Aorta (tissue), 5 donors: ENCODE measurements at regions not wholly inside any gene's neighbourhood (a gene's known extent, or its start where the extent isn't known, plus 50 kb on each side); places are given as distances from the start of the nearest gene placed in this dataset.

Experiments used
- ATAC-seq: fragments of 200-7000 bp; cut with Tn5 transposase; one replicate; pipeline ENCODE4 v1.9.1; 2022; ENCODE audit warnings: moderate library complexity; ENCODE audit not compliant: low FRiP score
- DNase-seq, 2 donors: peaks; one replicate each; pipeline ENCODE4 v3.0.0-alpha.2; 2020
- H3K27ac ChIP-seq, 2 donors: one replicate each; pipeline ENCODE4 v1.5.1; 2013; ENCODE audit warnings: low read length in 2 of 2, mild to moderate bottlenecking in 2 of 2, moderate library complexity in 2 of 2, control low read depth in 1 of 2, inconsistent platforms in 1 of 2, low read depth in 1 of 2
- H3K27me3 ChIP-seq, 2 donors: one replicate each; pipeline ENCODE4 v1.6.1; 2013; ENCODE audit warnings: control low read depth in 1 of 2, low read length in 1 of 2, mild to moderate bottlenecking in 1 of 2, moderate library complexity in 1 of 2; ENCODE audit not compliant: insufficient read depth in 2 of 2, control insufficient read depth in 1 of 2
- H3K36me3 ChIP-seq, 2 donors: one replicate each; pipeline ENCODE4 v1.6.1; 2013; ENCODE audit warnings: control low read depth in 1 of 2, low read length in 1 of 2, mild to moderate bottlenecking in 1 of 2; ENCODE audit not compliant: insufficient read depth in 2 of 2, control insufficient read depth in 1 of 2
- H3K4me1 ChIP-seq, 2 donors: one replicate each; pipeline ENCODE4 v1.6.1; 2013; ENCODE audit warnings: low read length in 2 of 2, control low read depth in 1 of 2, mild to moderate bottlenecking in 1 of 2, moderate library complexity in 1 of 2; ENCODE audit not compliant: insufficient read depth in 2 of 2, control insufficient read depth in 1 of 2
- H3K4me3 ChIP-seq, 2 donors: one replicate each; pipeline ENCODE4 v1.5.1; 2013; ENCODE audit warnings: low read length in 2 of 2, control low read depth in 1 of 2, mild to moderate bottlenecking in 1 of 2
- H3K9me3 ChIP-seq: one replicate; pipeline ENCODE4 v1.6.1; 2013; ENCODE audit warnings: mild to moderate bottlenecking, low read length; ENCODE audit not compliant: control insufficient read depth
- WGBS, 2 donors: extraction: QIAGEN DNeasy Blood & Tissue Kit; methylation state at CpG; one replicate each; pipeline ENCODE4 v1.1.7; 2013; 5-methylcytosine and 5-hydroxymethylcytosine counted together
- intact Hi-C, 2 donors: fragments of 100-400 bp; cut with DNase I; formaldehyde crosslinking; loops; one replicate each; pipeline versions ENCODE4 v1.14.2 to v1.15.0; 2022
- donor health status: healthy with polysubstance abuse.
- donor health status: Bipolar disorder and iron deficiency.
- donor health status: DM: no; HTN: no; CAD: no.
- donor health status: DM: no; HTN: no; CAD: no.
- donor health status: DM: yes; HTN: yes; CAD: no.

DNA sequence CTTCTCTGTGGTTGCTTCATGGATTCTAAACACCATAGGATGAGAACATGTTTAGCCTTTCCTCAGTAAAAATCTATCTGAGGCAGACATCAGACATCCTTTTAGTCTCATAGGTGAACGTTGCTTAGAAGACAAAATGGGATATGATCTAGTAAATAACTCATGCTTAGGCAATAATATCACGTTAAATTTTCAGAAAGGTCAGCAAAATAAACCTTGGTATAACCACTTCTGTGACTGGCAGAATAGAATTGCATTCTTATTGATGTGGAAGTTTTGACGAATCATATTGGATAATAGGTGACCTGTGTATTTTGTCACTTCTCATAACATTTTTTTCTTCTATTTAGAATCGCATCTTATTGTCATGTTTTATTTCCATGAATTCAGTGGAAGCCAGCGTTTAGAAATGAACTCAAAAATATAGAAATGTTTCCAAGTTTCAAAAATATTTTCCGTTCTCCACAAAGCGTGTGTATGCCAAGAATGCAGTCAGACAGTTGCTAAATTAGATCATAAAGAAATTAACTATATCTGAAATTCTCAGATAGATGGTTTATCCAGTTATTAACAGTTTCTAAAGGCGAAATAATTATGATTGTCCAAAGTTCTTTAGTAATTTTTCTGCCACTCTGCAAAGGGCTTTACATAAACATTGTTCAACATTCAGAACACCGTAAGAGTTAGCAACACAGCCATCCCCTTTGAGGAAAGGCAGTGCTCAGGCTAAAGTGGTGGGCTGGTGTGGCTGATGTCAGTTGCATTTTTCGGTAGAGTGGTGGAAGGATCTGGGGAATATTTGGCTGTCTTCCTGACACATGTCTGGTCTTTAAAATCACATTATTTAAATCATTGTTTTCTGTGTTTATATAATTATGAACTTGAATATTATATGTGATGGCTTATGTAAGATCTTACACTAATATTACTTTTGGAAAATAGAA lies 827.2 kb downstream of the MTRR start:
- intact Hi-C loops = no loop called here
- Histone ChIP-seq H3K36me3 (no peaks in the 10 kb centered on the region), H3K4me1 (peaks cover 0 to 2% of the 10 kb centered on the region in 2 donors), H3K27ac (no peak overlapping the region), H3K9me3 (no peaks in the 10 kb centered on the region), H3K27me3 (no peaks in the 10 kb centered on the region), H3K4me3 (no peak overlapping the region)
- no peak for DNase-seq
- no peak for ATAC-seq
- WGBS, 2 donors = 7 to 8% methylated on average over 10 of the region's 10 CpGs

DNA sequence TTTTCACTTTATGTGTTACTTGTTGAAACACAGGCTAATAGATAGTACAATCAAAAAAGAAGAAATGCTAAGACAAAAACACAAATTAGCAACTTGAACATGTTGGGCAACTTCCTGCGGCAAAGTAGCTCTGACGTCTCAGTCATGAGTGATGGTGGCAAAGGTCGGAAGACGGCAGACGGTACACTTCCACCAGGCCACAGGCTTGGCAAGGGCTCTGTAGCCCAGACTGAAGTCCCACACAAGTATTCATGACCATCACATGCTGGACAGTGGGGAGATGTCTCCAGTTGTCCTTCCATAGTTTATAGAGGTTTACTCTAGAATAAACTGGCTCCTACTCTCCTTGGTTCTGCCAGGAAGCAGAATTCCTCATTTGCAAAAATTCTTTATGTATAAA lies 831.3 kb downstream of the MTRR start:
- H3K4me3 ChIP-seq = no peak overlapping the region
- no peak overlapping the region for H3K27ac ChIP-seq
- intact Hi-C loops = no loop called here
- no peak for ATAC-seq
- no peaks in the 10 kb centered on the region for H3K9me3 ChIP-seq
- no peaks in the 10 kb centered on the region for H3K27me3 ChIP-seq
- peaks cover 0 to 2% of the 10 kb centered on the region in 2 donors for H3K4me1 ChIP-seq
- DNase-seq = no peak
- WGBS, 2 donors = 77 to 88% methylated on average over 5 of the region's 5 CpGs
- no peaks in the 10 kb centered on the region for H3K36me3 ChIP-seq

DNA sequence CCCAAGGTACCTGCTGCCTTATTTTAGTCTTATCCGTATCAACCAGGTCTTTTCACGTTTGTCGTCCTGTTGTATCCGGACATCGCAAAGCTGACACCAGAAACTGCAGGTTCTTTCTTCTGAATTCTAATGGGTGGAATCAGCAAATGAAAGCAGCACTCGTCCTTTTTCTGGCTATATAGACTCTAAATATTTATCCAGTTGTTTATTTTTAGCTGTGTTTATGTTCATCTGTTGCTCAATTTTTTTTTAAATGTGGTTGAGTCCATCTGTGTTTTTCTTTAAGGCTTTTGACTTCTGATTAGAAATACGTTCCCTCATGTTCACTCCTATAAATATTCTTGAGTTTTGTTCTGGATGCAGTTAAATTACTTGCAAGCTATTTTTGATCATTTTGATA lies 831.7 kb downstream of the MTRR start:
- Histone ChIP-seq H3K27me3 (no peaks in the 10 kb centered on the region), H3K4me3 (no peak overlapping the region), H3K9me3 (no peaks in the 10 kb centered on the region), H3K4me1 (peaks cover 0 to 2% of the 10 kb centered on the region in 2 donors), H3K27ac (no peak overlapping the region), H3K36me3 (no peaks in the 10 kb centered on the region)
- 71% methylated on average over 7 of the region's 7 CpGs for WGBS, 2 donors
- no peak for DNase-seq
- no peak for ATAC-seq
- intact Hi-C loops = no loop called here

DNA sequence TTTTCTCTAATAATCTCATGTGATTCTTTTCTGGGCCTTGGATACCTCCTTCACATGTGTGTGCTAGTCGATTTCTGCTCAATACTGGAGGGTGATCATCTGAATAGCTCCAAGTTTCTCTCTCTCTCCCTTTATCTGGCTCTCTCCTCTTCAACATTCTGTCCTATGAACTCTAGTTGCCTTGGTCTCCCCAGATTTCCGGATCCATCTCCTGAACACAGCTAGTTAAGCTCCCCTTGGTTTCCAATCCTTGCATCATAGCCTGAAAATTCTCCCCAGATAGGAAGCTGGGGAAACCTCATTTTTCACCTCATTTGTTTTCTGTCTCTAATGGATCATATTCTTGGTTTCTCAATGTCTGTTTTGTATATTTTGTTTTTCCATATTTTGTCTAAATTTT lies 832.3 kb downstream of the MTRR start:
- no peaks in the 10 kb centered on the region for H3K27me3 ChIP-seq
- peaks cover 0 to 2% of the 10 kb centered on the region in 2 donors for H3K4me1 ChIP-seq
- WGBS, 2 donors = 71 to 76% methylated on average over 2 of the region's 2 CpGs
- no peak overlapping the region for H3K27ac ChIP-seq
- ATAC-seq (no peak), DNase-seq (no peak)
- H3K9me3 ChIP-seq = no peaks in the 10 kb centered on the region
- no peak overlapping the region for H3K4me3 ChIP-seq
- no peaks in the 10 kb centered on the region for H3K36me3 ChIP-seq
- intact Hi-C loops = no loop called here

DNA sequence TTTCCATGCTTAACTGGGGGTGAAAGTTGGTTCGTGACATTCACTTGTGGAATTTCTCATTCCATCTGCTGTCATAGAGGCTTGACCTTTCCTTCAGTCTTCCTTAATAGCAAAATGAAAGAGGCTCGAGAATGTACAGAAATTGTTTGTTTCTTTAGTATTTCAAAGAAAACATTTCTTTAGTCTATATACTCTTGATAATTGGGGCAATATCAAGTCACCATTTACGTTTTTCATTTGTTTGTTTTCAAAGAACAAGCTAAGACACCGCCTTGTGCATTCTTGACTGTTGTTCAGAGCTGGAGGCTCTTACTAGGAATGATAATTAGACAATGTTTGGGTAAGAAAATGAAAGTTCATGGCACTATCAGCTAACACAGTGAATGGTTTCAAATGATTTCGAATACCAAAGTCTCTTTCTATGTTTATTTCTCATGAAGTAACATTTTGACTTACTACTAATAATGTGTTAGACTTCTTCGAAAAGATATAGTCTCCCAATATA lies 835.4 kb downstream of the SEMA5A start:
- H3K27me3 ChIP-seq = no peaks in the 10 kb centered on the region
- intact Hi-C loops = no loop called here

DNA sequence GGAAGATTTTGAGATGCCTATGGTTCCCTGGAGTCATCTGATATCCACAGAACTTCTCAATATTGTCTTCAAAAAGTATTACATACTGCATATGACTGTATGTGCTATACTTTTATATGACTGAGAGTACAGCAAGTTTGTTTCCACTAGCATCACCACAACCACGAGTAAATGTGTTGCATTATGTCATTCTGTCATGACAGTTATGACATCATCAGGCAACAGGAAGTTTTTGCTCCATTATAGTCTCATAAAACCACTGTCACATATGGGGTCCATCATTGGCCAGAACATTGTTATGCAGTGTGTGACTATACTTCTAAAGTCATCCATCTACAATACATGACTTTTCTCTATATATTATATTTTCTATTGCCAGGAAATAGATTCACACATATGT lies 831.7 kb downstream of the SEMA5A start:
- intact Hi-C loops = no loop called here
- WGBS, 2 donors = 41 to 47% methylated on average over 1 of the region's 1 CpG
- H3K36me3 ChIP-seq = no peaks in the 10 kb centered on the region

More for the DNA sequence above, 835.4 kb downstream of the SEMA5A start:
- no peak overlapping the region for H3K27ac ChIP-seq
- no peaks in the 10 kb centered on the region for H3K9me3 ChIP-seq
- H3K4me3 ChIP-seq = no peak overlapping the region
- DNase-seq (no peak), ATAC-seq (no peak)
- H3K4me1 ChIP-seq = no peaks in the 10 kb centered on the region
- 80% methylated on average over 6 of the region's 6 CpGs for WGBS, 2 donors
- H3K36me3 ChIP-seq = no peaks in the 10 kb centered on the region

DNA sequence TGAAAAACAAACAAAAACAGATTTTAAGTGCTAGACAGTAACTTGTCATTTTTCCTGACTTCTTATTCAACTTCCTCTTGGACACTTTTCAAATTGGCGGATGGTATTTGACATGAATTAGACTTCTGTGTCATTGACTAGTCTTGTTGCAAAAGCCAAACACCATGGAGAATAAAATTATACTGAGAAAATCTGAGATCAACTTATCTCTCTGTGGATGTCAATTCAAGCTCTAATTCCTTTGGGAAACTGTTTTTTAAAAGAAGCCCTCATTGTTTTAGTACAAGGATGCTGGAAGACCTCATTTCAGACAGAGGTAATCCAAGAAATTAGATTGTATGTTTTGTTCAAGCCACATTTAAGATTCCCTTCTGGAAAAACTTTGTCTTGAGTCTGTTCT lies 831.0 kb downstream of the SEMA5A start:
- H3K36me3 ChIP-seq = no peaks in the 10 kb centered on the region
- 87 to 92% methylated on average over 1 of the region's 1 CpG for WGBS, 2 donors
- no peaks in the 10 kb centered on the region for H3K27me3 ChIP-seq
- no peak for DNase-seq
- intact Hi-C loops = no loop called here
- H3K9me3 ChIP-seq = no peaks in the 10 kb centered on the region
- no peak overlapping the region for H3K27ac ChIP-seq
- H3K4me1 ChIP-seq = no peaks in the 10 kb centered on the region
- no peak for ATAC-seq
- no peak overlapping the region for H3K4me3 ChIP-seq

More for the DNA sequence above, 831.7 kb downstream of the SEMA5A start:
- H3K4me3 ChIP-seq = no peak overlapping the region
- H3K27ac ChIP-seq = no peak overlapping the region
- ATAC-seq (no peak), DNase-seq (no peak)
- H3K27me3 ChIP-seq = no peaks in the 10 kb centered on the region
- no peaks in the 10 kb centered on the region for H3K4me1 ChIP-seq
- no peaks in the 10 kb centered on the region for H3K9me3 ChIP-seq

DNA sequence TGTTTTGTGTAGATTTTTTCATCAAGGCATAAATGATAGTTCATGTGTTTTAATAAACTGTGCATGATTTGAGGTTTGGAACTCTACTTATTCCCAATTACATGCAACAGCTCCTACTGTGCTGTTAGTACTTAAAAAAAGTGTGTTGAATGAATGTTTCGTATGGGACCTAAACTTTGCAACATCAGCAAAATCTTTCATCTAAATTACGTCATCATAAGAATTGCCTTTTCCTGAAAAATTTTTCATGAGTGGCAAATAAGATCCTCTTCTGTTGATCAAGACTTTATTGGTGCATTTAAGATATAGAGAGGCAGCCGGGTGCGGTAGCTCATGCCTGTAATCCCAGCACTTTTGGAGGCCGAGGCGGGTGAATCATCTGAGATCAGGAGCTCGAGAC lies 826.1 kb downstream of the SEMA5A start:
- ATAC-seq (no peak), DNase-seq (no peak)
- Histone ChIP-seq H3K4me1 (no peaks in the 10 kb centered on the region), H3K36me3 (no peaks in the 10 kb centered on the region), H3K27ac (no peak overlapping the region), H3K27me3 (no peaks in the 10 kb centered on the region), H3K9me3 (no peaks in the 10 kb centered on the region), H3K4me3 (no peak overlapping the region)
- intact Hi-C loops = no loop called here
- WGBS, 2 donors = 83 to 84% methylated on average over 7 of the region's 7 CpGs

DNA sequence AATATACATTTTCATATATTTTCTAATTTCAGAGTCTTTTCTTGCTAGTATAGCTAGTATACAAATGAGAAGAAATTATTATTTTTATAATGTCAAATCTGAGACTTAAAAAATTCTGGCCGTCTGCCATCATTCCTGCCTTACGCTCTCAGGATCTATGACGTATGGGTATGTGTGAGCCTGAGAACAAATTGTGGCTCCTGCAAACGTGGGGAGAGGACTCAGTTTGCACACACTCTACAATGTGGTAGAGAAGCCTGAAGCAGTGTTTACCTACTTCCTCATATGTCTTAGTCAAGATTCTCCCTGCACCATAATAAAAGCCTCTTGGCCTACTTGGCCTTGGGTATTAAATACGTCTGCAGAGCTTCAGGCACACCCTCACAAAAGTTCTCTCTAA lies 825.4 kb downstream of the SEMA5A start:
- ATAC-seq (no peak), DNase-seq (no peak)
- Histone ChIP-seq H3K4me3 (no peak overlapping the region), H3K4me1 (no peaks in the 10 kb centered on the region), H3K36me3 (no peaks in the 10 kb centered on the region), H3K9me3 (no peaks in the 10 kb centered on the region), H3K27ac (no peak overlapping the region), H3K27me3 (no peaks in the 10 kb centered on the region)
- intact Hi-C loops = no loop called here
- WGBS, 2 donors = 6 to 15% methylated on average over 5 of the region's 5 CpGs
